Fibroblast of lung (primary cell): ENCODE measurements at regions not wholly inside any gene's neighbourhood (a gene's known extent, or its start where the extent isn't known, plus 50 kb on each side); places are given as distances from the start of the nearest gene placed in this dataset.
"Not testable (repeated sequence)": the region's sequence is repeated elsewhere in the genome, so short reads cannot be mapped to it uniquely, and the experiment has no call there.

ENCODE experiments used
- DNase-seq, 2 donors: peaks; one replicate each; pipeline versions ENCODE4 v3.0.0 to v3.0.0-alpha.2; 2010; ENCODE audit warnings: low read depth in 2 of 2
- H2AFZ ChIP-seq: 2 replicates; pipeline ENCODE4 v1.5.1; 2012; ENCODE audit warnings: low read length, control low read depth, inconsistent platforms
- H3K27ac ChIP-seq: 2 replicates; pipeline ENCODE4 v1.5.1; 2011; ENCODE audit warnings: low read length, control low read depth; ENCODE audit not compliant: insufficient read depth
- H3K27me3 ChIP-seq: 2 replicates; pipeline ENCODE4 v1.5.1; 2011; ENCODE audit warnings: mild to moderate bottlenecking, low read length; ENCODE audit not compliant: control insufficient read depth, insufficient read depth
- H3K36me3 ChIP-seq: 2 replicates; pipeline ENCODE4 v1.5.1; 2011; ENCODE audit warnings: low read length; ENCODE audit not compliant: control insufficient read depth, insufficient read depth
- H3K4me1 ChIP-seq: 2 replicates; pipeline ENCODE4 v1.5.1; 2011; ENCODE audit warnings: low read length; ENCODE audit not compliant: control insufficient read depth, insufficient read depth; ENCODE audit errors: extremely low read depth
- H3K4me2 ChIP-seq: 2 replicates; pipeline ENCODE4 v1.5.1; 2011; ENCODE audit warnings: low read length, control low read depth; ENCODE audit not compliant: insufficient read depth; ENCODE audit errors: extremely low read depth
- H3K4me3 ChIP-seq, 4 experiments: fragments of 200-600 bp in 1 of 4; sonication (generic) in 1 of 4; replicated peaks in 1 of 4; 2 replicates each; pipeline ENCODE4 v1.5.1; 2011 to 2016; ENCODE audit warnings: low read length in 4 of 4, low read depth in 3 of 4, mild to moderate bottlenecking in 3 of 4, control low read depth in 2 of 4, inconsistent platforms in 1 of 4, mixed read lengths in 1 of 4; ENCODE audit not compliant: insufficient read depth in 1 of 4; ENCODE audit errors: control extremely low read depth in 1 of 4
- H3K79me2 ChIP-seq: 2 replicates; pipeline ENCODE4 v1.5.1; 2012; ENCODE audit warnings: mild to moderate bottlenecking, low read length, inconsistent platforms; ENCODE audit not compliant: control insufficient read depth, insufficient read depth
- H3K9ac ChIP-seq: 2 replicates; pipeline ENCODE4 v1.5.1; 2011; ENCODE audit warnings: mild to moderate bottlenecking, low read length, control low read depth; ENCODE audit not compliant: insufficient read depth
- H3K9me3 ChIP-seq: 2 replicates; pipeline ENCODE4 v1.5.1; 2012; ENCODE audit warnings: low read depth, low read length; ENCODE audit not compliant: control insufficient read depth, insufficient read depth
- H4K20me1 ChIP-seq: 2 replicates; pipeline ENCODE4 v1.5.1; 2011; ENCODE audit warnings: low read length; ENCODE audit not compliant: control insufficient read depth, insufficient read depth; ENCODE audit errors: extremely low read depth
- CTCF ChIP-seq, 2 donors: IDR thresholded peaks in 1 of 2; conservative IDR thresholded peaks in 1 of 2; 1 replicate in 1 of 2; 2 replicates in 1 of 2; pipeline ENCODE4 v1.5.1; 2011 to 2012; ENCODE audit warnings: low read length in 2 of 2, control low read depth in 1 of 2, inconsistent platforms in 1 of 2, low read depth in 1 of 2, mild to moderate bottlenecking in 1 of 2
- EZH2 ChIP-seq: IDR thresholded peaks from 2 replicates; pipeline ENCODE4 v1.5.1; 2012; ENCODE audit warnings: low read length, control low read depth, mild to moderate bottlenecking; ENCODE audit errors: missing control alignments

- no peaks in the 10 kb centered on the region for H4K20me1 ChIP-seq
- H3K9ac ChIP-seq: no peak overlapping the region
- no peak overlapping the region for H3K27ac ChIP-seq
- no peak overlapping the region for H3K4me3 ChIP-seq
- no peaks in the 10 kb centered on the region for H3K36me3 ChIP-seq
- H3K4me1 ChIP-seq: no peaks in the 10 kb centered on the region
- H3K27me3 ChIP-seq: no peaks in the 10 kb centered on the region
- no peaks in the 10 kb centered on the region for H3K9me3 ChIP-seq
- no peak for TF ChIP-seq CTCF (conservative IDR thresholded peaks at IDR 0.05 in 1 of 2, IDR thresholded peaks at IDR 0.05 in 1 of 2; ENCODE audit: low read depth in 1 of 2, low read length in 2 of 2)
- no peak for TF ChIP-seq EZH2
- H3K79me2 ChIP-seq: no peaks in the 10 kb centered on the region
- H2AFZ ChIP-seq: no peak overlapping the region
- DNase-seq: peak in 1 of 2 donors; percentile 45
- no peak overlapping the region for H3K4me2 ChIP-seq
These were observed 70.9 kb upstream of the RXFP1 start for GRCh38 chr4:158450741-158451140.

- H3K36me3 ChIP-seq, H3K9ac ChIP-seq, H3K4me3 ChIP-seq, H3K4me1 ChIP-seq, H3K9me3 ChIP-seq, H3K79me2 ChIP-seq, H3K27me3 ChIP-seq, H2AFZ ChIP-seq, H4K20me1 ChIP-seq, H3K4me2 ChIP-seq, H3K27ac ChIP-seq, DNase-seq: not testable (repeated sequence)
These were observed 69.6 kb upstream of the RXFP1 start for GRCh38 chr4:158452116-158452515.

GRCh38 chr4:158458271-158458895 is 63.3 kb upstream of the RXFP1 start:
- no peaks in the 10 kb centered on the region for H4K20me1 ChIP-seq
- no peak overlapping the region for H3K4me2 ChIP-seq
- no peak overlapping the region for H2AFZ ChIP-seq
- no peaks in the 10 kb centered on the region for H3K27me3 ChIP-seq
- no peaks in the 10 kb centered on the region for H3K79me2 ChIP-seq
- no peak overlapping the region for H3K9ac ChIP-seq
- no peak overlapping the region for H3K4me3 ChIP-seq
- H3K9me3 ChIP-seq: no peaks in the 10 kb centered on the region
- no peak overlapping the region for H3K27ac ChIP-seq
- no peaks in the 10 kb centered on the region for H3K4me1 ChIP-seq
- DNase-seq: no peak
- H3K36me3 ChIP-seq: no peaks in the 10 kb centered on the region
- TF ChIP-seq CTCF (conservative IDR thresholded peaks at IDR 0.05 in 1 of 2, IDR thresholded peaks at IDR 0.05 in 1 of 2; ENCODE audit: low read depth in 1 of 2, low read length in 2 of 2): no peak
- TF ChIP-seq EZH2: no peak
